ENCODE measurements at regions not wholly inside any gene's neighbourhood (a gene's known extent, or its start where the extent isn't known, plus 50 kb on each side); places are given as distances from the start of the nearest gene placed in this dataset.
"Not testable (repeated sequence)": the region's sequence is repeated elsewhere in the genome, so short reads cannot be mapped to it uniquely, and the experiment has no call there.

GRCh38 chr16:60646631-60647030, 1389.6 kb downstream of the CDH8 start:
- Histone ChIP-seq H3K27ac (no peak overlapping the region), H3K4me1 (no peaks in the 10 kb centered on the region), H3K9me3 (no peaks in the 10 kb centered on the region; the same call in 2 of the 3 replicates), H3K4me2 (no peak overlapping the region), H3K4me3 (no peak overlapping the region)
- no peak for FAIRE-seq
- TF ChIP-seq TFCP2L1 (CRISPR knock-in tag; IDR thresholded peaks at IDR 0.05) (no peak), TP53 (CRISPR knock-in tag; IDR thresholded peaks at IDR 0.05) (no peak)
- POLR2A ChIA-PET = no interaction called here
- DNase-seq (ENCODE audit: low read depth in 1 of 2, low spot score in 1 of 2) = no peak
- ATAC-seq = no peak
- WGBS (ENCODE audit: missing lambda C conversion rate) = 26% methylated on average over 4 of the region's 4 CpGs
- CTCF ChIA-PET = no interaction called here

- Histone ChIP-seq H3K4me1 (no peaks in the 10 kb centered on the region), H3K4me3 (no peak overlapping the region), H3K9me3 (no peaks in the 10 kb centered on the region; the same call in 2 of the 3 replicates), H3K4me2 (no peak overlapping the region), H3K27ac (no peak overlapping the region)
- ChIA-PET CTCF (no interaction called here), POLR2A (no interaction called here)
- TF ChIP-seq CHD2 (IDR thresholded peaks at IDR 0.05; ENCODE audit: low read length, partially characterized antibody) (no peak), HDAC2 (IDR thresholded peaks at IDR 0.05) (no peak), ZSCAN20 (CRISPR knock-in tag; IDR thresholded peaks at IDR 0.05) (no peak), TFCP2L1 (CRISPR knock-in tag; IDR thresholded peaks at IDR 0.05) (no peak), EP300 (IDR thresholded peaks at IDR 0.05) (no peak), CBX2 (IDR thresholded peaks at IDR 0.05; ENCODE audit: borderline replicate concordance, low read depth) (no peak), MAFK (IDR thresholded peaks at IDR 0.05; ENCODE audit: partially characterized antibody) (no peak), ZNF302 (CRISPR knock-in tag; IDR thresholded peaks at IDR 0.05) (no peak), NFE2L2 (conservative IDR thresholded peaks at IDR 0.05; ENCODE audit: low read length) (no peak)
- DNase-seq (ENCODE audit: low read depth in 1 of 2, low spot score in 1 of 2) = no peak
- 10% methylated on average over 3 of the region's 3 CpGs for WGBS (ENCODE audit: missing lambda C conversion rate)
- FAIRE-seq = no peak
- no peak for ATAC-seq
Observed at GRCh38 chr16:60645541-60645940, 1390.7 kb downstream of the CDH8 start.

DNA sequence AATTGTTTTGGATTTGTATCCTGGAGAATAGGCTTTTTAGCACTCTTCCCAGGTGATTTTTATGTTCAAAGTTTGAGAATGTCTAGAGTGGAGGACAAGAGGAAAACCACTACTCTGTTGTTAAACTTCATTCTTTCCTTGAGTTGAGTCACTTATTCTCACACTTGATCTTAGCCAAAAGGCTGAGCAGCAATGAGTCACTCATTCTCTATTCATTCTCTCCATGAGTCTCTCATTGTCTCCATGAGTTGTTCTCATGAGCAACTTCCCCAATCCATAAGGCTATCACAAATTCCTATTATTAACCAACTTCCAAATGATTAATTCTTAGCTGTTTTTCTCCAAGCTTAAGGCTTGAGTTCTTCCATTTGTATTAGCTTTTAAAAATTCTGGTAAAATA, 1393.3 kb downstream of the CDH8 start:
- FAIRE-seq = no peak
- Histone ChIP-seq H3K4me2 (no peak overlapping the region), H3K9me3 (no peaks in the 10 kb centered on the region; the same call in 2 of the 3 replicates), H3K27ac (no peak overlapping the region), H3K4me3 (no peak overlapping the region), H3K4me1 (no peaks in the 10 kb centered on the region)
- DNase-seq (ENCODE audit: low read depth in 1 of 2, low spot score in 1 of 2) = no peak
- TF ChIP-seq SREBF2 (IDR thresholded peaks at IDR 0.05) (no peak), PHF8 (IDR thresholded peaks at IDR 0.05; ENCODE audit: borderline replicate concordance, low read depth) (no peak), CEBPB (IDR thresholded peaks at IDR 0.05) (no peak)
- POLR2A ChIA-PET = interaction anchor here (0.7 kb wide), 2 partner anchors 10 to 1496 kb away, joined by 3 to 5 read pairs; no protein-coding TSS in a partner anchor
- CTCF ChIA-PET = interaction anchor here (0.7 kb wide), 1 partner anchor 128 kb away, joined by 4 read pairs; no protein-coding TSS in a partner anchor
- no peak for ATAC-seq

GRCh38 chr16:60641067-60641665, 1395.1 kb downstream of the CDH8 start:
- Histone ChIP-seq H3K4me3 (no peak overlapping the region), H3K9me3 (no peaks in the 10 kb centered on the region; the same call in 2 of the 3 replicates), H3K4me2 (no peak overlapping the region), H3K4me1 (no peaks in the 10 kb centered on the region), H3K27ac (no peak overlapping the region)
- POLR2A ChIA-PET = no interaction called here
- TF ChIP-seq ATOH8 (CRISPR knock-in tag; IDR thresholded peaks at IDR 0.05; ENCODE audit: low read depth) = no peak
- TF ChIP-seq JUNB (IDR thresholded peaks at IDR 0.05) = no peak
- FAIRE-seq (no peak), ATAC-seq (no peak), DNase-seq (ENCODE audit: low read depth in 1 of 2, low spot score in 1 of 2) (no peak)
- 55% methylated on average over 17 of the region's 17 CpGs for WGBS (ENCODE audit: missing lambda C conversion rate)
- CTCF ChIA-PET = no interaction called here

- WGBS (ENCODE audit: missing lambda C conversion rate) = 51% methylated on average over 3 of the region's 3 CpGs
- H3K27ac ChIP-seq = no peak overlapping the region
- no peaks in the 10 kb centered on the region for H3K4me1 ChIP-seq
- ChIA-PET POLR2A (no interaction called here), CTCF (no interaction called here)
- H3K9me3 ChIP-seq = no peaks in the 10 kb centered on the region; the same call in 2 of the 3 replicates
- no peak for ATAC-seq
- TF ChIP-seq ZFP36 (IDR thresholded peaks at IDR 0.05; ENCODE audit: borderline replicate concordance, partially characterized antibody) = no peak
- TF ChIP-seq, protein P1, sequence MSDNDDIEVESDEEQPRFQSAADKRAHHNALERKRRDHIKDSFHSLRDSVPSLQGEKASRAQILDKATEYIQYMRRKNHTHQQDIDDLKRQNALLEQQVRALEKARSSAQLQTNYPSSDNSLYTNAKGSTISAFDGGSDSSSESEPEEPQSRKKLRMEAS (IDR thresholded peaks at IDR 0.05) = no peak
- no peak for TF ChIP-seq ZSCAN20 (CRISPR knock-in tag; IDR thresholded peaks at IDR 0.05)
- TF ChIP-seq NFE2L2 (conservative IDR thresholded peaks at IDR 0.05; ENCODE audit: low read length) = no peak
- TF ChIP-seq CBX8 (IDR thresholded peaks at IDR 0.05) = no peak
- TF ChIP-seq ZNF302 (CRISPR knock-in tag; IDR thresholded peaks at IDR 0.05) = no peak
- no peak for TF ChIP-seq ATOH8 (CRISPR knock-in tag; IDR thresholded peaks at IDR 0.05; ENCODE audit: low read depth)
- no peak for TF ChIP-seq CBX2 (IDR thresholded peaks at IDR 0.05; ENCODE audit: borderline replicate concordance, low read depth)
- no peak for TF ChIP-seq HOXA7 (CRISPR knock-in tag; IDR thresholded peaks at IDR 0.05)
- no peak for TF ChIP-seq NR3C1 (IDR thresholded peaks at IDR 0.05)
- TF ChIP-seq EHF (CRISPR knock-in tag; IDR thresholded peaks at IDR 0.05) = no peak
- TF ChIP-seq ZC3H11A (IDR thresholded peaks at IDR 0.05) = no peak
- no peak for TF ChIP-seq MAFK (IDR thresholded peaks at IDR 0.05; ENCODE audit: partially characterized antibody)
- TF ChIP-seq FOSL2 (IDR thresholded peaks at IDR 0.05) = no peak
- no peak for TF ChIP-seq FOSL2 (CRISPR knock-in tag; IDR thresholded peaks at IDR 0.05)
- no peak for TF ChIP-seq CHD4 (IDR thresholded peaks at IDR 0.05; ENCODE audit: borderline replicate concordance)
- TF ChIP-seq RCOR1 (IDR thresholded peaks at IDR 0.05; ENCODE audit: low read depth, low read length) = no peak
- no peak overlapping the region for H3K4me2 ChIP-seq
- no peak for DNase-seq (ENCODE audit: low read depth in 1 of 2, low spot score in 1 of 2)
- no peak for FAIRE-seq
- no peak overlapping the region for H3K4me3 ChIP-seq
Observed at GRCh38 chr16:60640038-60640437, 1396.2 kb downstream of the CDH8 start.

GRCh38 chr16:60636636-60637035, 1399.6 kb downstream of the CDH8 start:
- H3K4me3 ChIP-seq; DNase-seq (ENCODE audit: low read depth in 1 of 2, low spot score in 1 of 2); H3K4me2 ChIP-seq; ATAC-seq; H3K4me1 ChIP-seq; H3K27ac ChIP-seq; CTCF ChIA-PET; H3K9me3 ChIP-seq; POLR2A ChIA-PET; FAIRE-seq: not testable (repeated sequence)
- 9% methylated on average over 5 of the region's 5 CpGs for WGBS (ENCODE audit: missing lambda C conversion rate)
